SH-SY5Y (cell line): ENCODE measurements at regions not wholly inside any gene's neighbourhood (a gene's known extent, or its start where the extent isn't known, plus 50 kb on each side); places are given as distances from the start of the nearest gene placed in this dataset.

Experiments
- GATA2 ChIP-seq: IDR thresholded peaks from 2 replicates; pipeline ENCODE4 v1.6.1; 2011; ENCODE audit warnings: mild to moderate bottlenecking, low read depth, low read length
- GATA3 ChIP-seq: IDR thresholded peaks from 2 replicates; pipeline ENCODE4 v1.6.1; 2011; ENCODE audit warnings: low read depth, mild to moderate bottlenecking, low read length, moderate library complexity

- TF ChIP-seq GATA2 (no peak), GATA3 (no peak)
These were observed 81.6 kb downstream of the LBH start for GRCh38 chr2:30312916-30313315.
